IMR-90 (cell line): ENCODE measurements at regions not wholly inside any gene's neighbourhood (a gene's known extent, or its start where the extent isn't known, plus 50 kb on each side); places are given as distances from the start of the nearest gene placed in this dataset.

Experiments
- BHLHE40 ChIP-seq: fragments of 150-350 bp; IDR thresholded peaks from 2 replicates; pipeline ENCODE4 v1.6.1; 2016; ENCODE audit warnings: mild to moderate bottlenecking, low read depth, low read length
- CEBPB ChIP-seq: IDR thresholded peaks from 2 replicates; pipeline ENCODE4 v1.6.1; 2012; ENCODE audit warnings: low read depth, low read length, improper control_type of control experiment
- CHD1 ChIP-seq: IDR thresholded peaks from 2 replicates; pipeline ENCODE4 v1.6.1; 2012; ENCODE audit warnings: low read depth, low read length, improper control_type of control experiment
- FOS ChIP-seq: fragments of 150-350 bp; IDR thresholded peaks from 2 replicates; pipeline ENCODE4 v1.6.1; 2016; ENCODE audit warnings: low read depth, low read length
- MXI1 ChIP-seq: IDR thresholded peaks from 2 replicates; pipeline ENCODE4 v1.6.1; 2012; ENCODE audit warnings: low read depth, mild to moderate bottlenecking, low read length, moderate library complexity, borderline replicate concordance
- NFE2L2 ChIP-seq: fragments of 150-350 bp; IDR thresholded peaks from 2 replicates; pipeline ENCODE4 v1.6.1; 2016; ENCODE audit warnings: low read depth, mild to moderate bottlenecking, low read length
- POLR2A ChIP-seq: IDR thresholded peaks from 2 replicates; pipeline ENCODE4 v1.6.1; 2012; ENCODE audit warnings: mild to moderate bottlenecking, low read depth, low read length
- RAD21 ChIP-seq: IDR thresholded peaks from 2 replicates; pipeline ENCODE4 v1.6.1; 2012; ENCODE audit warnings: low read length, improper control_type of control experiment
- RFX5 ChIP-seq: IDR thresholded peaks from 2 replicates; pipeline ENCODE4 v1.8.0; 2012; ENCODE audit warnings: low read depth, mild to moderate bottlenecking, low read length, moderate library complexity
- SMC3 ChIP-seq: fragments of 150-350 bp; IDR thresholded peaks from 2 replicates; pipeline ENCODE4 v1.6.1; 2016; ENCODE audit warnings: low read depth, mild to moderate bottlenecking, antibody characterized with exemption, low read length, moderate library complexity
- TF ChIP-seq, protein P1 (sequence below): conservative IDR thresholded peaks from 2 replicates; pipeline ENCODE4 v1.5.1; 2012; ENCODE audit warnings: mild to moderate bottlenecking, low read depth, low read length, improper control_type of control experiment
- TF ChIP-seq, protein P2 (sequence below): fragments of 150-350 bp; IDR thresholded peaks from 2 replicates; pipeline ENCODE4 v1.6.1; 2016; ENCODE audit warnings: low read depth, mild to moderate bottlenecking, low read length, moderate library complexity, borderline replicate concordance

DNA sequence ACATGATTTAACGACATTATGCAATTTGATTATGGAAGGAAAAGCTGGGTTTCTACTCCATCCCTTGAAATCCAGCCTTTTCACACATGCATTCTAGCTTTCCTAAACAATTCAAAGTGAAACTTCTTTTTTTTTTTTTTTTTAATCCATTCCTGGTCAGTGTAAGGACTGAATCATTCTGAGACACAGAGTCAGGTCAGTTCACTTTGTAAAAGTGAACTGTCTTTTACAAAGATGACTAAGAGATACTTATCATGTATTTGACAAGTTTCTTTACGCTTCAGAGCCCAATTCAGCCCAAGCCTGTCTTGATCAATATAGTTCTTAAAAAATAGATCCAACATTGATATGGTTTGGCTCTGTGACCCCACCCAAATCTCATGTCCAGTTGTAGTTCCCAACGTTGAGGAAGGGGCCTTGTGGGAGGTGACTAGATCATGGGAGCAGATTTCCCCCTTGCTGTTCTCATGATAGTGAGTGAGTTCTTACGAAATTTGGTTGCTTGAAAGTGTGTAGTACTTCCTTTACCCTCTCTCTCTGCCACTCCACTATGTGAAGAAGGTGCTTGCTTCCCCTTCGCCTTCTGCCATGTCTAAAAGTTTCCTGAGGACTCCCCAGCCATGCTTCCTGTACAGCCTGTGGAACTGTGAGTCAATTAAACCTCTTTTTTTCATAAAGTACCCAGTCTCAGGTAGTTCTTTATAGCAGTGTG, 345.6 kb upstream of the THBS1 start:
- TF ChIP-seq, protein P1, sequence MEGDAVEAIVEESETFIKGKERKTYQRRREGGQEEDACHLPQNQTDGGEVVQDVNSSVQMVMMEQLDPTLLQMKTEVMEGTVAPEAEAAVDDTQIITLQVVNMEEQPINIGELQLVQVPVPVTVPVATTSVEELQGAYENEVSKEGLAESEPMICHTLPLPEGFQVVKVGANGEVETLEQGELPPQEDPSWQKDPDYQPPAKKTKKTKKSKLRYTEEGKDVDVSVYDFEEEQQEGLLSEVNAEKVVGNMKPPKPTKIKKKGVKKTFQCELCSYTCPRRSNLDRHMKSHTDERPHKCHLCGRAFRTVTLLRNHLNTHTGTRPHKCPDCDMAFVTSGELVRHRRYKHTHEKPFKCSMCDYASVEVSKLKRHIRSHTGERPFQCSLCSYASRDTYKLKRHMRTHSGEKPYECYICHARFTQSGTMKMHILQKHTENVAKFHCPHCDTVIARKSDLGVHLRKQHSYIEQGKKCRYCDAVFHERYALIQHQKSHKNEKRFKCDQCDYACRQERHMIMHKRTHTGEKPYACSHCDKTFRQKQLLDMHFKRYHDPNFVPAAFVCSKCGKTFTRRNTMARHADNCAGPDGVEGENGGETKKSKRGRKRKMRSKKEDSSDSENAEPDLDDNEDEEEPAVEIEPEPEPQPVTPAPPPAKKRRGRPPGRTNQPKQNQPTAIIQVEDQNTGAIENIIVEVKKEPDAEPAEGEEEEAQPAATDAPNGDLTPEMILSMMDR = no peak
- TF ChIP-seq RAD21 (no peak), POLR2A (no peak), RFX5 (no peak), BHLHE40 (no peak), MXI1 (no peak), CHD1 (no peak), NFE2L2 (no peak), SMC3 (no peak), CEBPB (no peak), FOS (0 out of 2 replicates have a peak, but pooled peaks have one; percentile 18)
- TF ChIP-seq, protein P2, sequence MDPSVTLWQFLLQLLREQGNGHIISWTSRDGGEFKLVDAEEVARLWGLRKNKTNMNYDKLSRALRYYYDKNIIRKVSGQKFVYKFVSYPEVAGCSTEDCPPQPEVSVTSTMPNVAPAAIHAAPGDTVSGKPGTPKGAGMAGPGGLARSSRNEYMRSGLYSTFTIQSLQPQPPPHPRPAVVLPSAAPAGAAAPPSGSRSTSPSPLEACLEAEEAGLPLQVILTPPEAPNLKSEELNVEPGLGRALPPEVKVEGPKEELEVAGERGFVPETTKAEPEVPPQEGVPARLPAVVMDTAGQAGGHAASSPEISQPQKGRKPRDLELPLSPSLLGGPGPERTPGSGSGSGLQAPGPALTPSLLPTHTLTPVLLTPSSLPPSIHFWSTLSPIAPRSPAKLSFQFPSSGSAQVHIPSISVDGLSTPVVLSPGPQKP = no peak
